H9 (cell line): ENCODE measurements at regions not wholly inside any gene's neighbourhood (a gene's known extent, or its start where the extent isn't known, plus 50 kb on each side); places are given as distances from the start of the nearest gene placed in this dataset.

Experiments used
- DNase-seq: peaks from one replicate; pipeline ENCODE4 v3.0.0-alpha.2; 2017
- H2AFZ ChIP-seq: one replicate; pipeline ENCODE4 v1.6.1; 2013; ENCODE audit warnings: mild to moderate bottlenecking, low read length, control low read depth, moderate library complexity
- H2AK5ac ChIP-seq: 2 replicates; pipeline ENCODE4 v1.6.1; 2013; ENCODE audit warnings: low read length, control low read depth, mixed read lengths; ENCODE audit not compliant: insufficient read length
- H2BK120ac ChIP-seq: one replicate; pipeline ENCODE4 v1.6.1; 2013; ENCODE audit warnings: low read depth, mild to moderate bottlenecking, low read length, control low read depth, inconsistent platforms; ENCODE audit not compliant: poor library complexity, severe bottlenecking
- H2BK12ac ChIP-seq: 2 replicates; pipeline ENCODE4 v1.6.1; 2013; ENCODE audit warnings: low read length, control low read depth, mixed read lengths, low read depth; ENCODE audit not compliant: insufficient read length
- H2BK15ac ChIP-seq: 2 replicates; pipeline ENCODE4 v1.6.1; 2013; ENCODE audit warnings: low read depth, low read length, control low read depth
- H2BK20ac ChIP-seq: one replicate; pipeline ENCODE4 v1.6.1; 2013; ENCODE audit warnings: low read depth, mild to moderate bottlenecking, low read length, control low read depth, inconsistent platforms; ENCODE audit not compliant: poor library complexity, severe bottlenecking
- H2BK5ac ChIP-seq: 2 replicates; pipeline ENCODE4 v1.6.1; 2013; ENCODE audit warnings: low read length, control low read depth, mixed read lengths; ENCODE audit not compliant: insufficient read length
- H3K14ac ChIP-seq: 2 replicates; pipeline ENCODE4 v1.6.1; 2013; ENCODE audit warnings: low read length, control low read depth; ENCODE audit not compliant: insufficient read depth
- H3K18ac ChIP-seq: 2 replicates; pipeline ENCODE4 v1.6.1; 2013; ENCODE audit warnings: low read depth, mild to moderate bottlenecking, mixed read lengths, low read length, control low read depth; ENCODE audit not compliant: insufficient read length
- H3K23ac ChIP-seq: 2 replicates; pipeline ENCODE4 v1.6.1; 2013; ENCODE audit warnings: low read length, control low read depth, mixed read lengths, low read depth; ENCODE audit not compliant: insufficient read length
- H3K23me2 ChIP-seq: 2 replicates; pipeline ENCODE4 v1.6.1; 2013; ENCODE audit warnings: low read depth, mild to moderate bottlenecking, mixed read lengths, low read length, control low read depth; ENCODE audit not compliant: insufficient read length, poor library complexity, severe bottlenecking
- H3K27ac ChIP-seq: 2 replicates; pipeline ENCODE4 v1.5.1; 2013; ENCODE audit warnings: low read length, control low read depth, mixed read lengths, low read depth; ENCODE audit not compliant: insufficient read length
- H3K27me3 ChIP-seq: 2 replicates; pipeline ENCODE4 v1.6.1; 2013; ENCODE audit warnings: low read length, control low read depth, inconsistent platforms; ENCODE audit not compliant: insufficient read depth
- H3K4ac ChIP-seq: 2 replicates; pipeline ENCODE4 v1.6.1; 2013; ENCODE audit warnings: low read depth, mild to moderate bottlenecking, control low read depth, inconsistent platforms, low read length, moderate library complexity
- H3K4me1 ChIP-seq: 2 replicates; pipeline ENCODE4 v1.6.1; 2013; ENCODE audit warnings: low read length, control low read depth, inconsistent platforms; ENCODE audit not compliant: insufficient read depth
- H3K4me2 ChIP-seq: 2 replicates; pipeline ENCODE4 v1.6.1; 2013; ENCODE audit warnings: low read length, control low read depth, mixed read lengths; ENCODE audit not compliant: insufficient read length, insufficient read depth
- H3K56ac ChIP-seq: 2 replicates; pipeline ENCODE4 v1.6.1; 2013; ENCODE audit warnings: low read depth, mild to moderate bottlenecking, mixed read lengths, low read length, control low read depth; ENCODE audit not compliant: insufficient read length
- H3K79me1 ChIP-seq: 2 replicates; pipeline ENCODE4 v1.6.1; 2013; ENCODE audit warnings: low read depth, mild to moderate bottlenecking, moderate library complexity, low read length, control low read depth, inconsistent platforms; ENCODE audit not compliant: insufficient read depth, poor library complexity, severe bottlenecking
- H3K79me2 ChIP-seq: 2 replicates; pipeline ENCODE4 v1.6.1; 2013; ENCODE audit warnings: low read length, control low read depth, inconsistent platforms; ENCODE audit not compliant: insufficient read depth
- H3K9ac ChIP-seq: 2 replicates; pipeline ENCODE4 v1.6.1; 2013; ENCODE audit warnings: low read length, control low read depth, mixed read lengths; ENCODE audit not compliant: insufficient read length; ENCODE audit errors: extremely low read depth
- H3K9me3 ChIP-seq: one replicate; pipeline ENCODE4 v1.6.1; 2013; ENCODE audit warnings: low read depth, low read length, inconsistent platforms; ENCODE audit not compliant: control insufficient read depth
- H3T11ph ChIP-seq: one replicate; pipeline ENCODE4 v1.6.1; 2013; ENCODE audit warnings: mild to moderate bottlenecking, low read length, control low read depth, inconsistent platforms
- H4K20me1 ChIP-seq: one replicate; pipeline ENCODE4 v1.6.1; 2013; ENCODE audit not compliant: control insufficient read depth, insufficient read length, insufficient read depth
- H4K5ac ChIP-seq: 2 replicates; pipeline ENCODE4 v1.6.1; 2013; ENCODE audit warnings: low read depth, mild to moderate bottlenecking, mixed read lengths, low read length, control low read depth; ENCODE audit not compliant: insufficient read length
- H4K8ac ChIP-seq: replicated peaks from 2 replicates; pipeline ENCODE4 v1.6.1; 2013; ENCODE audit warnings: low read length, control low read depth, mixed read lengths, low read depth; ENCODE audit not compliant: insufficient read length
- H4K91ac ChIP-seq: 2 replicates; pipeline ENCODE4 v1.6.1; 2013; ENCODE audit warnings: low read depth, mild to moderate bottlenecking, moderate library complexity, mixed read lengths, low read length, control low read depth; ENCODE audit not compliant: insufficient read length
- H3K27ac Mint-ChIP-seq, 3 experiments: 2 replicates in 2 of 3; 3 replicates in 1 of 3; pipeline ENCODE4 v1.8.0; 2020 to 2021; ENCODE audit warnings: mixed read lengths in 3 of 3, mild to moderate bottlenecking in 1 of 3, moderate library complexity in 1 of 3
- H3K27me3 Mint-ChIP-seq: 2 replicates; pipeline ENCODE4 v1.8.0; 2021; ENCODE audit warnings: low read depth, mild to moderate bottlenecking, moderate library complexity, mixed read lengths
- H3K36me3 Mint-ChIP-seq, 3 experiments: 2 replicates in 2 of 3; 3 replicates in 1 of 3; pipeline ENCODE4 v1.8.0; 2020 to 2021; ENCODE audit warnings: low read depth in 3 of 3, mixed read lengths in 3 of 3; ENCODE audit not compliant: insufficient read depth in 1 of 3
- H3K4me1 Mint-ChIP-seq, 2 experiments: 2 replicates each; pipeline ENCODE4 v1.8.0; 2020; ENCODE audit warnings: mixed read lengths in 2 of 2
- H3K4me3 Mint-ChIP-seq, 2 experiments: 2 replicates in 1 of 2; 3 replicates in 1 of 2; pipeline ENCODE4 v1.8.0; 2020 to 2021; ENCODE audit warnings: mild to moderate bottlenecking in 2 of 2, mixed read lengths in 2 of 2, moderate library complexity in 1 of 2
- H3K9me3 Mint-ChIP-seq, 2 experiments: 2 replicates in 1 of 2; 3 replicates in 1 of 2; pipeline ENCODE4 v1.8.0; 2020; ENCODE audit warnings: mild to moderate bottlenecking in 2 of 2, mixed read lengths in 2 of 2, moderate library complexity in 1 of 2
- CTCF ChIP-seq: fragments of 200-600 bp; sonication (generic); conservative IDR thresholded peaks from 3 replicates; pipeline ENCODE4 v1.8.0; 2021; ENCODE audit warnings: antibody characterized with exemption, mild to moderate bottlenecking
- WGBS: extraction: QIAGEN DNeasy Blood & Tissue Kit; methylation state at CpG from one replicate; pipeline ENCODE4 v1.1.7; 2013; ENCODE audit warnings: missing lambda C conversion rate, low lambda C conversion rate, mixed read lengths; ENCODE audit not compliant: insufficient read length; ENCODE audit errors: extremely low coverage; 5-methylcytosine and 5-hydroxymethylcytosine counted together

DNA sequence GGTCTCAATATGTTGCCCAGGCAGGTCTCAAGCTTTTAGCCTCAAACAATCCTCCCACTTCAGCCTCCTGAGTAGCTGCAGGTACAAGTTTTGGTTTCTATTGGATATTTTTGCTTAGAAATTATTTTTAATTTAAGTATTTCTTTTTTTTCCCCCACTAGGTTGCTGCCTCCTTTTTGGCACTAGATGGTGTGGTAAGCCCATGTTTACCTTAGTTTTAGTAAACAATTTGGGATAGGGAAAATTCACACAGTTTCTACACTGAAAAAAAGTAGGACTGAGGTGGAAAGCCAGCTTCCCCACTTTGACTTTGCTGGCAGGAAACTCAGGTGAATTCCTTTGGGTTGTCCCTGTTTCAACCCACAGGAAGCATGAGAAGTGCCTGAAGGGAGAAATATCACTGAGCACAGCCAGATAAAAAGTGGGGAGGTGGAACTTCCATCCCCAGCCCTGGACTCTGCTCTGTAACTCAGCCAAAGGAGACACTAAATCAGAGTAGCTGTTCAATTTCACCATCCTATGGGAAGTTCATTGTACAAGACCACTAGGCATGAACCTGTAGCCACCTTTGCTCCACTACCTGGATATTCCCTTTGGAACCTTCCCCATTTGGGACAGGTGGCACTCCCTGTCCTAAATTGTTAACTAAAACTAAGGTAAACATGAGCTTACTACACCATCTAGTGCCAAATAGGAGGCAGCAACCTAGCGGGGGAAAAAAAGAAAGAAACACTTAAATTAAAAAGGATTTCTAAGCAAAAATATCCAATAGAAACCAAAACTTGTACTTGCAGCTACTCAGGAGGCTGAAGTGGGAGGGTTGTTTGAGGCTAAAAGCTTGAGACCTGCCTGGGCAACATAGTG, 154.4 kb upstream of the FAT3 start:
- Histone ChIP-seq H4K91ac (no peak overlapping the region), H3K4ac (no peak overlapping the region), H4K8ac (no peak overlapping the region), H3K27me3 (no peaks in the 10 kb centered on the region), H4K20me1 (no peaks in the 10 kb centered on the region), H2BK5ac (no peak overlapping the region), H2BK20ac (no peak overlapping the region), H3K9me3 (no peaks in the 10 kb centered on the region), H3K23me2 (no peaks in the 10 kb centered on the region), H2BK120ac (no peak overlapping the region), H3T11ph (no peak overlapping the region), H3K18ac (no peak overlapping the region), H3K27ac (no peak overlapping the region), H3K23ac (no peak overlapping the region), H3K4me1 (no peaks in the 10 kb centered on the region), H4K5ac (no peak overlapping the region), H3K79me1 (no peaks in the 10 kb centered on the region), H2BK15ac (no peak overlapping the region), H3K79me2 (no peaks in the 10 kb centered on the region), H2BK12ac (no peak overlapping the region), H3K4me2 (no peak overlapping the region), H2AK5ac (no peak overlapping the region), H3K14ac (no peak overlapping the region), H2AFZ (no peak overlapping the region), H3K56ac (no peak overlapping the region), H3K9ac (no peak overlapping the region)
- Mint-ChIP-seq H3K36me3 (peaks cover 13 to 36% (median 23%) of the 10 kb centered on the region in 3 experiments), H3K27ac (no peak overlapping the region), H3K9me3 (peaks cover 39 to 40% of the 10 kb centered on the region in 2 experiments), H3K4me3 (no peak overlapping the region), H3K27me3 (no peaks in the 10 kb centered on the region; the same call in 1 of the 2 replicates), H3K4me1 (no peaks in the 10 kb centered on the region)
- TF ChIP-seq CTCF, result peak; percentile 50
- WGBS, result no CpG with 5 or more reads among the region's 1 CpG
- DNase-seq, result no peak
